ENCODE measurements at regions not wholly inside any gene's neighbourhood (a gene's known extent, or its start where the extent isn't known, plus 50 kb on each side); places are given as distances from the start of the nearest gene placed in this dataset.
"Not testable (repeated sequence)": the region's sequence is repeated elsewhere in the genome, so short reads cannot be mapped to it uniquely, and the experiment has no call there.

- no peak overlapping the region for H3K4me3 ChIP-seq (ENCODE audit: control insufficient read depth, low read depth, low read length)
- TF ChIP-seq CTCF (IDR thresholded peaks at IDR 0.05; ENCODE audit: control insufficient read depth, insufficient read depth, low read depth, low read length, missing control alignments) = no peak
- DNase-seq (ENCODE audit: low read depth) = no peak
These were observed 128.8 kb upstream of the FBXL7 start for GRCh38 chr5:15371184-15371583.

- H3K4me3 ChIP-seq (ENCODE audit: control insufficient read depth, low read depth, low read length) = no peak overlapping the region
- no peak for DNase-seq (ENCODE audit: low read depth)
- TF ChIP-seq CTCF (IDR thresholded peaks at IDR 0.05; ENCODE audit: control insufficient read depth, insufficient read depth, low read depth, low read length, missing control alignments) = no peak
These were observed 131.1 kb upstream of the FBXL7 start for GRCh38 chr5:15368835-15369234.

GRCh38 chr5:15367489-15367888 is 132.5 kb upstream of the FBXL7 start:
- DNase-seq (ENCODE audit: low read depth) = no peak
- TF ChIP-seq CTCF (IDR thresholded peaks at IDR 0.05; ENCODE audit: control insufficient read depth, insufficient read depth, low read depth, low read length, missing control alignments) = no peak
- no peak overlapping the region for H3K4me3 ChIP-seq (ENCODE audit: control insufficient read depth, low read depth, low read length)

- H3K4me3 ChIP-seq (ENCODE audit: control insufficient read depth, low read depth, low read length) = no peak overlapping the region
- no peak for DNase-seq (ENCODE audit: low read depth)
- no peak for TF ChIP-seq CTCF (IDR thresholded peaks at IDR 0.05; ENCODE audit: control insufficient read depth, insufficient read depth, low read depth, low read length, missing control alignments)
These were observed 133.1 kb upstream of the FBXL7 start for GRCh38 chr5:15366676-15367391.

- no peak for TF ChIP-seq CTCF (IDR thresholded peaks at IDR 0.05; ENCODE audit: control insufficient read depth, insufficient read depth, low read depth, low read length, missing control alignments)
- H3K4me3 ChIP-seq (ENCODE audit: control insufficient read depth, low read depth, low read length) = no peak overlapping the region
These were observed 134.9 kb upstream of the FBXL7 start for GRCh38 chr5:15365070-15365469.

GRCh38 chr5:15363601-15364000 is 136.4 kb upstream of the FBXL7 start:
- H3K4me3 ChIP-seq (ENCODE audit: control insufficient read depth, low read depth, low read length) = no peak overlapping the region
- no peak for DNase-seq (ENCODE audit: low read depth)
- no peak for TF ChIP-seq CTCF (IDR thresholded peaks at IDR 0.05; ENCODE audit: control insufficient read depth, insufficient read depth, low read depth, low read length, missing control alignments)

More at GRCh38 chr5:15365070-15365469, 134.9 kb upstream of the FBXL7 start:
- peak; percentile 10 for DNase-seq (ENCODE audit: low read depth)

- H3K4me3 ChIP-seq (ENCODE audit: control insufficient read depth, low read depth, low read length); DNase-seq (ENCODE audit: low read depth): not testable (repeated sequence)
These were observed 142.9 kb upstream of the FBXL7 start for GRCh38 chr5:15357092-15357453.

GRCh38 chr5:15356308-15357091 is 143.5 kb upstream of the FBXL7 start:
- DNase-seq (ENCODE audit: low read depth) = not testable (repeated sequence)

More at GRCh38 chr5:15356308-15357091, 143.5 kb upstream of the FBXL7 start:
- H3K4me3 ChIP-seq (ENCODE audit: control insufficient read depth, low read depth, low read length) = not testable (repeated sequence)

All from AG09309 (cell line).